ENCODE measurements at regions not wholly inside any gene's neighbourhood (a gene's known extent, or its start where the extent isn't known, plus 50 kb on each side); places are given as distances from the start of the nearest gene placed in this dataset.

GRCh38 chr18:34352385-34353163, 127.9 kb upstream of the NOL4 start:
- no peak for TF ChIP-seq CHD2 (IDR thresholded peaks at IDR 0.05; ENCODE audit: low read depth, low read length)
- TF ChIP-seq ZNF18 (CRISPR knock-in tag; IDR thresholded peaks at IDR 0.05; ENCODE audit: insufficient replicate concordance) = no peak
